ENCODE measurements at regions not wholly inside any gene's neighbourhood (a gene's known extent, or its start where the extent isn't known, plus 50 kb on each side); places are given as distances from the start of the nearest gene placed in this dataset.
"Not testable (repeated sequence)": the region's sequence is repeated elsewhere in the genome, so short reads cannot be mapped to it uniquely, and the experiment has no call there.

GRCh38 chr2:223314811-223315210 lies 262.8 kb downstream of the KCNE4 start:
- Histone ChIP-seq H3K4me3 (ENCODE audit: low read length) (no peak overlapping the region), H3K27ac (ENCODE audit: low read length) (no peak overlapping the region), H3K36me3 (ENCODE audit: control insufficient read depth, insufficient read depth, low read length) (no peaks in the 10 kb centered on the region), H3K9me3 (ENCODE audit: control insufficient read depth, insufficient read depth, low read length) (no peaks in the 10 kb centered on the region), H3K27me3 (ENCODE audit: control insufficient read depth, insufficient read depth, low read length) (no peaks in the 10 kb centered on the region), H3K4me1 (ENCODE audit: control insufficient read depth, insufficient read depth, low read length) (no peaks in the 10 kb centered on the region)
- no peak for DNase-seq (ENCODE audit: low read depth, low spot score)
- no CpG with 5 or more reads among the region's 2 CpGs for WGBS (ENCODE audit: insufficient coverage, insufficient read length)

GRCh38 chr2:223315813-223316212 lies 263.8 kb downstream of the KCNE4 start:
- Histone ChIP-seq H3K9me3 (ENCODE audit: control insufficient read depth, insufficient read depth, low read length) (no peaks in the 10 kb centered on the region), H3K27me3 (ENCODE audit: control insufficient read depth, insufficient read depth, low read length) (no peaks in the 10 kb centered on the region), H3K27ac (ENCODE audit: low read length) (no peak overlapping the region), H3K4me1 (ENCODE audit: control insufficient read depth, insufficient read depth, low read length) (no peaks in the 10 kb centered on the region), H3K4me3 (ENCODE audit: low read length) (no peak overlapping the region), H3K36me3 (ENCODE audit: control insufficient read depth, insufficient read depth, low read length) (no peaks in the 10 kb centered on the region)
- DNase-seq (ENCODE audit: low read depth, low spot score): no peak
- no CpG with 5 or more reads among the region's 3 CpGs for WGBS (ENCODE audit: insufficient coverage, insufficient read length)

- H3K4me3 ChIP-seq (ENCODE audit: low read length): no peak overlapping the region
- H3K36me3 ChIP-seq (ENCODE audit: control insufficient read depth, insufficient read depth, low read length): no peaks in the 10 kb centered on the region
- no peak overlapping the region for H3K27ac ChIP-seq (ENCODE audit: low read length)
- H3K4me1 ChIP-seq (ENCODE audit: control insufficient read depth, insufficient read depth, low read length): no peaks in the 10 kb centered on the region
- H3K27me3 ChIP-seq (ENCODE audit: control insufficient read depth, insufficient read depth, low read length): no peaks in the 10 kb centered on the region
- no peaks in the 10 kb centered on the region for H3K9me3 ChIP-seq (ENCODE audit: control insufficient read depth, insufficient read depth, low read length)
- no CpG with 5 or more reads among the region's 4 CpGs for WGBS (ENCODE audit: insufficient coverage, insufficient read length)
- DNase-seq (ENCODE audit: low read depth, low spot score): no peak
These were observed 264.4 kb downstream of the KCNE4 start for GRCh38 chr2:223316342-223316741.

GRCh38 chr2:223319601-223320000 lies 267.6 kb downstream of the KCNE4 start:
- Histone ChIP-seq H3K4me3 (ENCODE audit: low read length) (no peak overlapping the region), H3K4me1 (ENCODE audit: control insufficient read depth, insufficient read depth, low read length) (no peaks in the 10 kb centered on the region), H3K27me3 (ENCODE audit: control insufficient read depth, insufficient read depth, low read length) (no peaks in the 10 kb centered on the region), H3K9me3 (ENCODE audit: control insufficient read depth, insufficient read depth, low read length) (no peaks in the 10 kb centered on the region), H3K27ac (ENCODE audit: low read length) (no peak overlapping the region), H3K36me3 (ENCODE audit: control insufficient read depth, insufficient read depth, low read length) (no peaks in the 10 kb centered on the region)
- DNase-seq (ENCODE audit: low read depth, low spot score): no peak

- WGBS (ENCODE audit: insufficient coverage, insufficient read length): no CpG with 5 or more reads among the region's 5 CpGs
- H3K27me3 ChIP-seq (ENCODE audit: control insufficient read depth, insufficient read depth, low read length): no peaks in the 10 kb centered on the region
- H3K36me3 ChIP-seq (ENCODE audit: control insufficient read depth, insufficient read depth, low read length): no peaks in the 10 kb centered on the region
- no peaks in the 10 kb centered on the region for H3K4me1 ChIP-seq (ENCODE audit: control insufficient read depth, insufficient read depth, low read length)
- DNase-seq (ENCODE audit: low read depth, low spot score): no peak
- no peaks in the 10 kb centered on the region for H3K9me3 ChIP-seq (ENCODE audit: control insufficient read depth, insufficient read depth, low read length)
- H3K27ac ChIP-seq (ENCODE audit: low read length): no peak overlapping the region
- H3K4me3 ChIP-seq (ENCODE audit: low read length): no peak overlapping the region
These were observed 272.4 kb downstream of the KCNE4 start for GRCh38 chr2:223324402-223324801.

GRCh38 chr2:223328578-223328977 lies 273.6 kb downstream of the SCG2 start:
- no peak for DNase-seq (ENCODE audit: low read depth, low spot score)
- WGBS (ENCODE audit: insufficient coverage, insufficient read length): no CpG with 5 or more reads among the region's 1 CpG
- Histone ChIP-seq H3K27me3 (ENCODE audit: control insufficient read depth, insufficient read depth, low read length) (no peaks in the 10 kb centered on the region), H3K4me3 (ENCODE audit: low read length) (no peak overlapping the region), H3K4me1 (ENCODE audit: control insufficient read depth, insufficient read depth, low read length) (0 out of 2 replicates have a peak, but pooled peaks cover 2% of the 10 kb centered on the region), H3K27ac (ENCODE audit: low read length) (no peak overlapping the region), H3K36me3 (ENCODE audit: control insufficient read depth, insufficient read depth, low read length) (no peaks in the 10 kb centered on the region; the same call in 1 of the 2 replicates), H3K9me3 (ENCODE audit: control insufficient read depth, insufficient read depth, low read length) (no peaks in the 10 kb centered on the region)

- no CpG with 5 or more reads among the region's 7 CpGs for WGBS (ENCODE audit: insufficient coverage, insufficient read length)
- H3K9me3 ChIP-seq (ENCODE audit: control insufficient read depth, insufficient read depth, low read length); H3K27ac ChIP-seq (ENCODE audit: low read length); H3K36me3 ChIP-seq (ENCODE audit: control insufficient read depth, insufficient read depth, low read length); H3K27me3 ChIP-seq (ENCODE audit: control insufficient read depth, insufficient read depth, low read length); H3K4me1 ChIP-seq (ENCODE audit: control insufficient read depth, insufficient read depth, low read length); H3K4me3 ChIP-seq (ENCODE audit: low read length): not testable (repeated sequence)
- DNase-seq (ENCODE audit: low read depth, low spot score): peak; percentile 5
These were observed 271.4 kb downstream of the SCG2 start for GRCh38 chr2:223330747-223331146.

- no peaks in the 10 kb centered on the region for H3K27me3 ChIP-seq (ENCODE audit: control insufficient read depth, insufficient read depth, low read length)
- no peaks in the 10 kb centered on the region for H3K4me1 ChIP-seq (ENCODE audit: control insufficient read depth, insufficient read depth, low read length)
- no peaks in the 10 kb centered on the region for H3K9me3 ChIP-seq (ENCODE audit: control insufficient read depth, insufficient read depth, low read length)
- no CpG with 5 or more reads among the region's 1 CpG for WGBS (ENCODE audit: insufficient coverage, insufficient read length)
- no peak overlapping the region for H3K4me3 ChIP-seq (ENCODE audit: low read length)
- no peak for DNase-seq (ENCODE audit: low read depth, low spot score)
- H3K36me3 ChIP-seq (ENCODE audit: control insufficient read depth, insufficient read depth, low read length): no peaks in the 10 kb centered on the region
- H3K27ac ChIP-seq (ENCODE audit: low read length): no peak overlapping the region
These were observed 264.1 kb downstream of the SCG2 start for GRCh38 chr2:223338016-223338415.

GRCh38 chr2:223357076-223357475 lies 245.1 kb downstream of the SCG2 start:
- no peak for DNase-seq (ENCODE audit: low read depth, low spot score)
- Histone ChIP-seq H3K27ac (ENCODE audit: low read length) (no peak overlapping the region), H3K36me3 (ENCODE audit: control insufficient read depth, insufficient read depth, low read length) (no peaks in the 10 kb centered on the region), H3K4me3 (ENCODE audit: low read length) (no peak overlapping the region), H3K4me1 (ENCODE audit: control insufficient read depth, insufficient read depth, low read length) (no peaks in the 10 kb centered on the region), H3K9me3 (ENCODE audit: control insufficient read depth, insufficient read depth, low read length) (no peaks in the 10 kb centered on the region), H3K27me3 (ENCODE audit: control insufficient read depth, insufficient read depth, low read length) (no peaks in the 10 kb centered on the region)
- no CpG with 5 or more reads among the region's 1 CpG for WGBS (ENCODE audit: insufficient coverage, insufficient read length)

GRCh38 chr2:223363085-223363484 lies 239.1 kb downstream of the SCG2 start:
- Histone ChIP-seq H3K4me1 (ENCODE audit: control insufficient read depth, insufficient read depth, low read length) (no peaks in the 10 kb centered on the region), H3K27me3 (ENCODE audit: control insufficient read depth, insufficient read depth, low read length) (no peaks in the 10 kb centered on the region), H3K4me3 (ENCODE audit: low read length) (no peak overlapping the region), H3K27ac (ENCODE audit: low read length) (no peak overlapping the region), H3K36me3 (ENCODE audit: control insufficient read depth, insufficient read depth, low read length) (no peaks in the 10 kb centered on the region), H3K9me3 (ENCODE audit: control insufficient read depth, insufficient read depth, low read length) (no peaks in the 10 kb centered on the region)
- no CpG with 5 or more reads among the region's 6 CpGs for WGBS (ENCODE audit: insufficient coverage, insufficient read length)
- no peak for DNase-seq (ENCODE audit: low read depth, low spot score)

- H3K4me1 ChIP-seq (ENCODE audit: control insufficient read depth, insufficient read depth, low read length): no peaks in the 10 kb centered on the region
- WGBS (ENCODE audit: insufficient coverage, insufficient read length): no CpG with 5 or more reads among the region's 5 CpGs
- no peaks in the 10 kb centered on the region for H3K9me3 ChIP-seq (ENCODE audit: control insufficient read depth, insufficient read depth, low read length)
- DNase-seq (ENCODE audit: low read depth, low spot score): no peak
- H3K27me3 ChIP-seq (ENCODE audit: control insufficient read depth, insufficient read depth, low read length): no peaks in the 10 kb centered on the region
- no peak overlapping the region for H3K27ac ChIP-seq (ENCODE audit: low read length)
- H3K36me3 ChIP-seq (ENCODE audit: control insufficient read depth, insufficient read depth, low read length): no peaks in the 10 kb centered on the region
- H3K4me3 ChIP-seq (ENCODE audit: low read length): no peak overlapping the region
These were observed 236.9 kb downstream of the SCG2 start for GRCh38 chr2:223365158-223365679.

Data from iPS DF 6.9 (cell line).